NCI-H2029 (cell line): ENCODE measurements at regions not wholly inside any gene's neighbourhood (a gene's known extent, or its start where the extent isn't known, plus 50 kb on each side); places are given as distances from the start of the nearest gene placed in this dataset.

Experiments
- DNase-seq: peaks from one replicate; lab custom pipeline; 2025; lab: John Stamatoyannopoulos, UW

DNA sequence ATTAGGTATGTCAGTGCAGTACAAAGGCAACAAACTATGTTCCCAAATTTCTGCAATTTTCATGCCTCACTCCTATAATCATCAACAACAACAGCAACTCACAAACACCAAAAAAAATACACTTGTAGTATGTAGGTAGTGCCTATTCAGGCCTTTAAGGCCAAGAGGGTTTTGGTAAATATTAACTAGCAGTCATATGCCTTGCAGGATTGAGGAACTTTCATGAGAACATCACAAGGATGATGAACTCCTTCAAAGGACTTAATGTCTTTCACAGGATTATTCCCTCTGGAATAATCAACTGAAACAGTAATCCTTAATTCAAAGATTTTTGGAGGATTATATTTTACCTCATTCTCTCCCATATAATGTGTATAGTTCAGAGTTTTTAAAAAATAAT is 293.8 kb downstream of the NOVA1 start:
- no peak for DNase-seq

DNA sequence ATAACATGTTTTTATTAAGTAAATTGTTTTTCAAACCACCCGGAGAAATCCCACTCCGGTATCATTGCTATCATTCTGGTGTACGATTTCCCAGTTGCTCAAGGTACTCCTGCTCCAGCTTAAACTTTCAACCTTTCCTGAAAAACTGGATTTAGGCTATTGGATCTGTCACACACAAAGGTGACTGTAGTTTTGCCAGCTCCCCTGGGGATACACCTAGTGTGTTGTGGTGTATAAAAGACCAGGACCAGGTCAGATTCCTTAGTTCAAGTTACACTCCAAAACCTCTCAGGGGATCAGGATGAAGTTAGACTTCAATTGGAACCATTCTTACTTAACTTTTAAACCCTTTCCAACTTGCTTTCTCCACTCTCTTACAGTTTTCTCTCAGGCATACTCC is 303.9 kb downstream of the NOVA1 start:
- DNase-seq, result no peak

DNA sequence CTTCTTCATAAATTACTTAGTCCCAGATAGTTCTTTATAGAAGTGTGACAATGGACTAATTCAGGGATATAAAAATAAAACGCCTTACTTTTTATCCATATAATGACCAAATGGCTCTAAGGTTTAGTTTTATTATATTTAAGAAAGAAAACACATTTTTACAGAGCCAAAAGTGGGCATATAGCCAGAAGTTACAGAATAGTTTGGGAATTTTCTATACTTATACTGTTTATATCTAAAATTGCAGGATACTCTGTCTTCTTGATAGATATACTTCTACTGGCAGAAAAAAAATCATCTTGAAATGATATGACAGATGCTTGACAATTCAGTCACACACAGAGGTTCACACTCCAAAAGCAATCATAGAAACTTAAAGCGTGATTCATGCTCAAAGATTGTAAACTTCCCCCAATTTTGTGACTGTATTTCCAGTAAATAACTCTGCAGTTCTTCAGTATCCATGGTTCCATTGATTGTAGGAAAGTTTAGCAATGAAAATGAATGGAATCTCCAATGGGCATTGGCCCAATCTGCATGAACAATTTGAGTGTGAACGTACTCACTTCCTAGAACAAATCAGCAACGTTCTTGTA is 307.8 kb downstream of the NOVA1 start:
- no peak for DNase-seq

DNA sequence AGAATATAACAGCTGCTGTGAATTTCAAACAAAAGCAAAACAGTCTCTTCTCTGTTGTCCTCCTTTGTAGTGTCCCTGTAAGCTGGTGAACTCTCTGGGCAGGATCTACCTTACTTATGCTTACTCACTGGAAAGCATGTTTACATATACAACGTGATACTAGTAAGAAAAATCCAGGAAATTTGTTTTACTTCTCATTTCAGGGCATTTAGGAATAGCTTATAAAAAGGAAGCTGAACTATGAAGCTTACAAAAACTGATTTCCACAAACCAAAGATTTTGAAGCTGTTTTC is 311.0 kb downstream of the NOVA1 start:
- DNase-seq, result no peak

DNA sequence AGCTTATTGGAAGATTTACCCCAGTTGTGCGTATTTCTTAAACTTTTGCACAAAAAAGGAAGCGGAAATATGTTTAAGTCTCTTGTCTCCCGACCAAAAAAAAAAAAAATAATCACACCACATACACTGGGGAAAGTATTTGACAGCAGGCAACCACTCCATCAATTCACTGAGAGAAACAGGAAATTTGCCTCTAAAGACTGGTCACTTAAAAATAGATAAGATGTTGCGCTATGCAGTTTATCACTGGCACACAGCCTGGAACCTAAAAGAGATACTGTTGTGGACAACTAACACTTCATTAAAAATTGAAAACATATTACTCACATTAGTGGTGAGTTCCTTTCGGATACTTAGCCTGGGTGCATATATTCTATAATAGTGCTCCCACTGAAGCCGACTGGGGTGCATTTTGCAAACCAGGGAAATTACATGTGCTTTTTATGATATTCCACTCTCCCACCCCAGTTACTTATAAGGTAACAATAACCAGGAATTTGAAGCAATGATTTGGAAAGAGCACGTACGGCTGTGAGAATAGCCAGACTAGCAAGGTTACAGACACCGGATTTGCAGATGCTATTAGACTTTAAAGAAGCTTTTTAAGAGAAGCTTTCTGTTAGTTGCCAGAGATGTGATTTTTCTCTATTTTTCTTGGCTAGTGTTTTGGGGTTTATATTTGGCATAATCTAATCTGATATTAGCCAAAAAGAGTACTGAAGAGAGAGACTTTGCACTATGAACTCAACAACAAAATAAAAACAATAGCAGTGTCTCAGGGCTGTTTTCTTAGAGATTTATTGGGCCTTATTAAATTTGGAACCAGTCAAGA is 311.5 kb downstream of the NOVA1 start:
- no peak for DNase-seq

DNA sequence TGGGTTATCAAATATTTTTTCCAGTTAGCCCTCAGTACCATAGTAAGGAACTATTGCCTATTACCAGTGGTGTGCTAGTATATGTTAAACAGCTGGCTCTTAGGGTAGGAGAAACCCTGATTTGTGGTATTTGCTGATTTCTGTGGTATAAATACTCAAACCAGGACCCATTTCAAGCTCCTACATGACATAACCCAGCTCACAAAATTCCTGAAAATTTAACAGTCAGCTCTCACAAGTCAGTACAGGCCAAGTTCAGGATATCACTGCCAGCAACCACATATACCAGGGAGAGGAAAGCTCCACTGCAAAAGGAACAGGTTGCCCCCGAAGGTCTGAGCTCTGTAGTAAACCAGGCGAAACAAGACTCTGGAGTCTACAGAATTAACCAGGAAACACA is 315.3 kb downstream of the NOVA1 start:
- no peak for DNase-seq

DNA sequence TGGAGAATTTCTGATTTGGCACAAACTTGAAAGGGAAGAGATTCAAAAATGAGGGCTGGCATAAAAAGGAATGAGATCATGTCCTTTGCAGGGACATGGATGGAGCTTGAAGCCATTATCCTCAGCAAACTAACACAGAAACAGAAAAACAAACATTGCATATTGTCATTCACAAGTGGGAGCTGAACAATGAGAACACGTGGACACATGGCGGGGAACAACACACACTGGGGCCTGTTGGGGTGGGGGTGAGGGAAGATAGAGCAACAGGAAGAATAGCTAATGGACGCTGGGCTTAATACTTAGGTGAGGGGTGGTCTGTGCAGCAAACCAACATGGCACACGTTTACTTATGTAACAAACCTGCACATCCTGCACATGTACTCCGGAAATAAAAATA is 315.8 kb downstream of the NOVA1 start:
- DNase-seq, result peak; percentile 60

DNA sequence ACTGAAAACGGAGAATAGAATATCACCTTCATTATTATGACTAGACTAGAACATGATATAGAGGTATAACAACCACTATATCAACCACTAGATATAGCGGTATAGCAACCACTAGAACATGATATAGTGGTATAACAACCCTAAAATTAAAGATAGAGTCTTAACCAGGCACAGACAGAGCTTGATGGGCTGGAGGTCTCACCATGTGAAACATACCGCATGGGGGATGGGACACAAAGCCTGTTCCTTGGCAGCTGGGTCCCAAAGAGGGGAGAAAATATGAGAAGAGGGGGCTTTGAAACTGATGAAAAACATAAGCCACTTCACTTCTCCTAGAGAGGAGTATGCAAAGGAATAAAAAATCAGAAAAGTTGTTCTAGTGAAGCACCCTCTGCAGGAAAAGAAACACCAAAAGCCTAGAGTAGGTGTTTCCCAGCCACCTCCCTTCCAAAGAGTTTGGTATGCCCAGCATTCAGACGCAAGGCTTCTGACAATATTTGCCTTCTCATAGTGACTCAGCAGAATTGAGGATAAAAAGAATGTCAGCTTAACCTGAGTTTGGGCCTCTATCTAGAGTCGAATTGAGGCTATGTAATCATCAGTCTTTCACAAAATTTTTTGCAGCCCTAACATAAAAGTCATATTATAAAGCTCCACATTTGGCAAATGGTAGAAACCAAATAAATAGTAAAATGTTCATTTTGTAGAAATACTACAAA is 316.4 kb downstream of the NOVA1 start:
- peak; percentile 72 for DNase-seq

DNA sequence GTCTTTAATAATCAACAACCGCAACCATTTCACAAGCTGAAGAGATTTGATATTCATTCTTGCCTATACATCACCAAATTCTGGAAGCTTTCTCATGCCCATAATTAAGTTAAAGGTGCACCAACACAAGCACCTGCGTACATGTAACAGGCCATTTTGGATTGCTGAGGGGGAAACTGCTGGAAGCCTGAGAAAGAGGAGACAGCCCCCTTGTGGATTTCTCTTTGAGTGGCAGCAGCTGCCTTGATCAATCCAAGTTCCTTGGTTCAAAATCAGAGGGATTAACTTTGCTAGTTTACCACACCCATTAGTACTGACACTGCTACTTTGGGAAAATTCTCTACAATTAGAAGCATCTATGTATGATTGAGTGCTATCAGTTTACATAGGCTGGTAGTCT is 321.1 kb downstream of the NOVA1 start:
- DNase-seq, result no peak

DNA sequence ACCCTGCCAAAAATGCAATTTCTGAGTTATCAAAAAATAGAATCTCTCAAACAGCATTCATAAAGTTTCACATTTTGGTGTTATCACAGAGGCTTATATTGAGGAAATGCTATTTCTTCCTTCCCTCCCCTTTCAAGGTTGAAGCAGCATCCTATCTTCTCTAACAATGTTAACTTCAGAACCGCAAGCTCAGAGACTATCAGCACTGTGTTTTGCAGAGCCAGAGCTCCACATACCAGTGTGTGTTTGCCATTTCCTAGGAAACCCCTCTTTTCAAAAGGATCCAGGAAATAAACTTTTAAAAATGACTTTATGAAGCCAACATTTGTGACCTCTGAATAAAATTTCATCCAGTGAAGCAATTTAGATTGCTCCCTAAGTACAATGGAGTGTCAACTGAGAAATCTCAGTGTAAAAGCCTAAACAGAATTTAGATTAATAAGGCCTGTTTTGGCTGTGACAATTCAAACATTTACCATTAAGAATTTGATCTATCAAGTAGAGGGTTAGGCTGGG is 332.6 kb downstream of the NOVA1 start:
- no peak for DNase-seq

DNA sequence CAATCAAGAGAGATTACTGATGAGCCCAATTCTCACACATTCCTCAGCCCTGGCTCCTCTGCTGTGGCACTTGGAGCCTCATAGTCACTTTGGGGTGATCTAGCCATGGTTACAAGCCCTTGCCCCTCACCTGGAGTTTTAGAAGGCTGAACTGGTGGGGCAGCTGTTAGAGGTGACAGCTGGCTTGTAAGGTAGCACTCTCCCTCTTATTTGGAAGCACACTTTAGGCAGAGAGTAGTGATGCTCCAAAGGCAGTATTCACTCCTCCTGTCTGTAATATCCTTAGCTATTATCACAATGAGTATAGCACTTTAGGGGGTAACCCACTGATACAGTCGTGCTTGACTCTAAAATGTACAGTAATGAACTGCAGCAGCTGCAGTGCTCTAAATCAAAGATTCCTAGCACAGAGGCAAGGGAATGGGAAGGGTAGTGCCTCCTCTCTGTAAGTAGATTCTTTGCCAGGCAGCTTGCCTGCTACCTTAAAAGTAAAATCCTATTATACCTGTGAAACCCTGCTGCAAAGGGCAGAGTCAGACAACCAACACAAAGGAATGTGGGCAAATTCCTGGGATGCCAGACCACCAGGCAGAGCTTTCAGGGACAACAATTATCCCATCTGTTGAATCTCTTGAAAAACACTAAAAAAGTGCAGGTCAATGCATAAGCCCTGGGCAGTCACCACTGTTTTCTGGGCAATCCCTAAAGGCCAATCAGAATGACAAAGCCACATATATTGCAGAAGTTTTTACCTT is 336.3 kb downstream of the NOVA1 start:
- no peak for DNase-seq

DNA sequence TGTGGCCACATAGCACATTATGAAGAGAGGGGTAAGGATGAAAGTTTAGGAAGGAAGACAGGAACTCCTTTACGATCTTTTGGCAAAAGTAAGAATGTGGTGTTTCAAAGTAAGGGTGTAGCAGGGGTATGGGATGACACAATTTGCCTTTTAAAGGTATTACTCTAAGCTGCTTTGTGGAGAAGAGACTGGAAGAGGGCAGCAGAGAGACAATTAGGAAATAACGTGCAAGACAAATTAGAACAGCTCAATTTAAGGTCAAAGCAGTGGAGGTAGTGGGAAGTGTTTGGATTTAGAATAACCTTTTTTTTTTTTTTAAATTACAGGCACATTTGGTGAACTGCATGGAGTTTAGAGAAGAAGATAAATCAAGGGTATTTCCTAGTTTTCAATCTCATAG is 342.6 kb downstream of the NOVA1 start:
- no peak for DNase-seq

DNA sequence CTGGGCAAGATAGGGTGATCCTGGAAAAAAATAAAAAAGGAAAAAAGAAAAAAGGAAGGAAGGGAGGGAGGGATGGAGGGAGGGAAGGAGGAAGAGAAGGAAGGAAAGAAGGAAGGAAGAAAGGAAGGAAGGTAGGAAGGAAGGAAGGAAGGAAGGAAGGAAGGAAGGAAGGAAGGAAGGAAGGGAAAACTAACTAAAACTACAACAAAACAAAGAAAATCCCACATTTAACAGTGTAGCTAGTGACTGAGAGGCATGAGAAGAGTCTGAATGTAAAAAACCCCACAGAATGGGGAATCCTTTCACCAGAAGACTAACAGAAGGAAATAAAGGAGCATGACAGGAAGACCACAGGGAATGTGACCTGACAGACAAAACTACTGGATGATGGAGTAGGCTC is 345.7 kb downstream of the NOVA1 start:
- no peak for DNase-seq

DNA sequence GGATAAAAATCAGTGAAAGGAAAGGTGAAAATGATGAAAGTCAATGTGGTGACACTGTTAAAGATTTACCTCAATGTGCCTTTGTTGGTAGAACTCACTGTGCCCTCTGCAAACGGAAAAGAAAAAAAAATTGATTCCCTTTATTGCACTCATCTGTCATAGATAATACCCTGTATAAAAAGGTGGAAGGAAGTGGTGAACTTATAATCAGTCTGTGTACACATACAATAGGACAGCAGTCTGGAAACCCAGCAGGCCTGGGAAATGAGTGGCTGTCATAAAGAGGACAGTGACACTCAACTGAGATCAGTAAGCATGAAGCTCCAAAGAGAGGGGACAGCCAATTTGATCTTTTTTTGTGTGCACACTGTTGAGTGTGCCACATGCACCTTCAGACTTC is 364.7 kb downstream of the NOVA1 start:
- DNase-seq, result no peak

DNA sequence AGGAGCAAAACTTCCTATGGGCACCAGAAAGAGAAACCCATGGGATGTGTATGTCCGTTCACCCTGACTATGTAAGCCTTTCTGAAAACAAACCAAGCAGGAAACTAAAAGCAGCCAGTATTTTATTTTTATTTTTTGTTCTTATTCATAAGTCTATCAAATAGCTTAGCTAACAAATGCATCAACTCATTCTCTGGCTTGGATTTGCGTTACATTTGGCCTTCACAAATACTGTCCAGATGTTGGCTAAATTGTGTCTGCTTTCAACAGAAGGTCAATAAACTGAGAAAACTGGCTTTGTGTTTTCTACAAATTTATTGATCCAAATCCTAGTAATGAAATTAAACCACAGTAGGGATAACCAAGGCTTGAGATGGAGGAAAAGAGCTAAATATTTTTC is 379.0 kb downstream of the NOVA1 start:
- no peak for DNase-seq

DNA sequence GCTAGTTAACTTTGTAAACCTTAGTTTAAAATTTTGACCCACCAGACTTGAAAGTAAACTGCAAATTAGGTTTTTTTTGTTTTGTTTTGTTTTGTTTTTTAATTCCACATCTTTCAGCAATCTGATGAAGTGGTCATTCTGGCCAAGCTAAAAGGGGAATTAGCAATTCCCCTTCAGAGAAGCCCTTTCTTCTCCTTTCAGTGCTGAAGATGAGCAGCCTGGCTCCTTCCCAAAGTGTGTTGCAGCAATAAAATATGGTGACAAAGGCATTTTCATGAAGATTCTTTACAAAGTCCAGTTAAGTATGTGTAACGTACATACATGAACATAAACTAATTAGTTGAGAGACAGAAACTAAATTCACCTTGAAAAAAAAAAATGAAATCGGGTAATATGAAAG is 380.1 kb downstream of the NOVA1 start:
- DNase-seq, result no peak

DNA sequence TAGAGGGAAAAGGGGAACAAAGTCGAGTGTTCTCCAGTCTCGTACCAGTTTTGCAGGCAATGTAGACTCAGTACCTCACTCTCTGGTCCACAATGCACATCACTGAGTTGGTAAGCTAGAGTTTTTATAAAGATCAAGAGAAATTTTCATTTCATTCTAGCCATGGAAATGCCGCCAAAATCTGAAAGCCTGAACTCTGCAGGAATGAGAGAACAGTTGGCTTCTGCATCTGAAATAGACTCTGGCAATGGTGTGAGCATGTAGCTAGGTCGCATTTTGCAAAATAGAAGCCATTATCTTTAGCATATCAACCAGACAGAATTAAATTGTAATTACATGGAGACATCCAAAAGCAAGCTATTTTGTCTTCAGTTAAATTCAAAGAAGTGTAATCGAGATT is 381.0 kb downstream of the NOVA1 start:
- no peak for DNase-seq

DNA sequence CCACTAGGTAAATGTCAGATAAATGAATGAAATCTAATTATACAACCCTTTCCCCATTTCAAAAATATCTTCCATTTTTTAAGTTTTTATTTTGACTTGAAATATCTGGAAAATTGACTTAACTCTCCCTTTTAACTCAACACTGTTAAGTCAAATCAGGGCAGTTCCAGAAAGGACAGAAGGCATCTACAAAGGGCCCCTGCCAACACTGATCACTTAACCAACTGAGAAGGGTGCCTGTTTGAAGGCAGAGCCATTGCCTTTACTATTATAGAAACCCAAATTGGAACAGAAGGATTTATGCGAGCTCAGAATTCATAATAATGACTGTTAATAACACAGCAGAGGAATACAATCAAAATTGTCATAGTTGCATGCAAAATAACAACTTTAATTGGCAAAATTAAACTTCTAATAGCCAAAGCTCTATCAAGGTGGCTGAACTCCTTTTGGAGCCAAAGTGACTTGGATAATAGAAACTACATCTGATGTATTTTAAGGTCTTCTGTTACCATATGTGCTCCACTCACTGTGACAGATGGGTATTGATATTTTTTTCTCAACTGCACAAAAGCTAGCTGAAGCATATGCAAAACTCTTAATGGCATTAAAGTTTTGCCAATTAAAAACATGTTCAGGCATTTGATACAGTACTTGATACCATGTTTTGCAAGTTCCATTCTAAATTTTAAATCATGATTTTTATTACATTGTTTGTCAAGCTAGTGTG is 383.8 kb downstream of the NOVA1 start:
- no peak for DNase-seq

DNA sequence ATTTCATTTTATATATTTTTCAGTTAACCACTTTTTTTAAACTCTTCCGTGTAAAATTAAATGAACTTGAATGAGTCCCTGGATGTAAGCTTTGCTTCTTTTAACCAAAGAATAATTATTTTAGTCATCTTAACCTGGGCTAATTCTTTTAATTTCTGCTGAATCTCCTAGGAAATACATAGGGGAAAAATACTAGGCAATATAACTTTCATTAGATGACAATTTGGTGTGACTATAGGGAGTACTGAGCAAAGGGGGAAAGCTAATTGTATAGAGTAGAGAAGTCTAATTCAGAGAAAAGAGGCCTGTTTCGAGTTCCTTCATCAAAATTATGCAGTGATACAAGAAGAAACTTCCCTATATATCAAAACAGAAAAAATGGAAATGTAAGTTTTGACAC is 388.1 kb downstream of the NOVA1 start:
- DNase-seq, result no peak

DNA sequence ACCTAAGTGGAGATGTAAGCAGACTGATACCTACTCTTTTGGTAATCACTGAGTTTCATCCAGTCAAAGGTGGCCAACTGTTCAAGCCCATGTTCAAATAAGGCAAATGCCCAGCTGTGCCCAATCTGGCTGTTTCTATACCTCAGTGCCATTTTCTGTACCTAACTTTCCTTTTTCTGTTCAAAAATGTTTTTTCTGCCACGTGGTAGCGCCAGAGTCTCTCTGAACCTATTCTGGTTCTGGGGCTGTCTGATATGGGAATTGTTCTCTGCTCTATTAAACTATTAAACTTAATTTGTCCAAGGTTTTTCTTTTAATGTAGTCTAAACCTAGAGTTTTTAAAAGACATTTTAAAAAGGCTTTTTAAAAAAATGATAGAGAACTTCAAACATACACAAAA is 391.2 kb downstream of the NOVA1 start:
- DNase-seq, result no peak

DNA sequence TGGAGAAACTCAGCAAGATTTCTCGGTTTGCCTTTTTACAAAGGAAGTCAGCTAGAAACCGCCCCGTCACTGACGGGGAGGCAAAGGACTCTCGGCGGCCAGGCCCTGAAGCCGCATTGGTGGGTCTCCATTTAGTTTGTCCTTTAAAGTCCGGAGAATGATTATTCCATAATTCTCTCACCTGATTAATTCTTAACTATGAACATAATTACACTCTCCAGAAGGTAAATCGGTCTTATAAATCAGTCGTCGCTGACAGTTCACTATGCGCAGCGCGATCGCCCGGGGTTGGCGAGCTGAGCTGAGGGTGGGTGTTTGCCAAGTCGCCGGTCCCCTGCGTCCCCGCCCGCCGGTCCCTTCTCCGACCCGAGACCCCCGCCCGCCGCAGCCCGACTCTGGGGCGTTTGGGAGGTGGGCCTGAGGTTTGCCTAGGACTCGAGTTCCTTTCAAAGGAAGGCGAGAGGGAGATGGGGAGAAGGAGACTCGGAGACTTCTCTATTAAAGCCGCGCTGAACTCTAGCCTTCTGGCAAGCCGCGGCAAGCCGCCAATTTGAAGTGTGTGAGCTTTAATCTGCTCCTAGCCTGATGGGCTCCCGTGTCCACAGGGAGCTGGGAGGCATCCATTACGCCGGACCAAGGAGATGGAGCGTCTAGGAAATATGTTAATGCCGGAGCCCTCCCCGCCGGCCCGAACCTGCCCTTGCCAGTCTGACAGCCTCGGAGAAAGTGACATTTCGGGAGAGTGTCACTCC is 392.9 kb downstream of the NOVA1 start:
- peak; percentile 10 for DNase-seq
